Germinal center (tissue), 1 donor: ENCODE measurements at regions not wholly inside any gene's neighbourhood (a gene's known extent, or its start where the extent isn't known, plus 50 kb on each side); places are given as distances from the start of the nearest gene placed in this dataset.
"Not testable (repeated sequence)": the region's sequence is repeated elsewhere in the genome, so short reads cannot be mapped to it uniquely, and the experiment has no call there.

Experiments
- DNase-seq: peaks from one replicate; pipeline ENCODE4 v3.0.0; 2012; ENCODE audit warnings: mixed read lengths, low spot score

GRCh38 chr5:6110441-6111005 is 267.8 kb downstream of the MED10 start:
- no peak for DNase-seq

- DNase-seq = no peak
Measured at GRCh38 chr5:6108981-6109825, 269.1 kb downstream of the MED10 start.

GRCh38 chr5:6108540-6108848 is 269.9 kb downstream of the MED10 start:
- DNase-seq = no peak

- no peak for DNase-seq
Measured at GRCh38 chr5:6107675-6108539, 270.4 kb downstream of the MED10 start.

- DNase-seq = no peak
Measured at GRCh38 chr5:6106756-6107155, 271.6 kb downstream of the MED10 start.

- DNase-seq = no peak
Measured at GRCh38 chr5:6105320-6105719, 273.0 kb downstream of the MED10 start.

- DNase-seq = no peak
Measured at GRCh38 chr5:6096101-6096500, 282.2 kb downstream of the MED10 start.

GRCh38 chr5:6094180-6094579 is 284.2 kb downstream of the MED10 start:
- not testable (repeated sequence) for DNase-seq

- no peak for DNase-seq
Measured at GRCh38 chr5:6090838-6091237, 287.5 kb downstream of the MED10 start.

- DNase-seq = no peak
Measured at GRCh38 chr5:6090079-6090654, 288.2 kb downstream of the MED10 start.

- no peak for DNase-seq
Measured at GRCh38 chr5:6088706-6089105, 289.6 kb downstream of the MED10 start.

- no peak for DNase-seq
Measured at GRCh38 chr5:6087576-6087975, 290.8 kb downstream of the MED10 start.

- no peak for DNase-seq
Measured at GRCh38 chr5:6086871-6087270, 291.5 kb downstream of the MED10 start.

GRCh38 chr5:6085341-6085860 is 292.9 kb downstream of the MED10 start:
- DNase-seq = no peak

- DNase-seq = no peak
Measured at GRCh38 chr5:6084836-6085235, 293.5 kb downstream of the MED10 start.

- no peak for DNase-seq
Measured at GRCh38 chr5:6084376-6084775, 294.0 kb downstream of the MED10 start.

GRCh38 chr5:6083311-6083978 is 294.9 kb downstream of the MED10 start:
- no peak for DNase-seq

- DNase-seq = no peak
Measured at GRCh38 chr5:6082685-6083084, 295.7 kb downstream of the MED10 start.

GRCh38 chr5:6081727-6082210 is 296.6 kb downstream of the MED10 start:
- DNase-seq = no peak

GRCh38 chr5:6080930-6081726 is 297.2 kb downstream of the MED10 start:
- DNase-seq = no peak

GRCh38 chr5:6080436-6080835 is 297.9 kb downstream of the MED10 start:
- no peak for DNase-seq
